GM13976 (cell line): ENCODE measurements at regions not wholly inside any gene's neighbourhood (a gene's known extent, or its start where the extent isn't known, plus 50 kb on each side); places are given as distances from the start of the nearest gene placed in this dataset.
"Not testable (repeated sequence)": the region's sequence is repeated elsewhere in the genome, so short reads cannot be mapped to it uniquely, and the experiment has no call there.

Experiments used
- DNase-seq: peaks from one replicate; pipeline ENCODE4 v3.0.0; 2012; ENCODE audit warnings: low spot score
- CTCF ChIP-seq: IDR thresholded peaks from 2 replicates; pipeline ENCODE4 v1.5.1; 2012; ENCODE audit warnings: borderline replicate concordance, mild to moderate bottlenecking; ENCODE audit not compliant: insufficient read depth; ENCODE audit errors: extremely low read depth, missing control alignments, control extremely low read depth
- in situ Hi-C: fragments of 300-500 bp; cut with MboI; formaldehyde crosslinking; loops from one replicate; pipeline ENCODE4 v1.12.0; 2022; ENCODE audit warnings: low sequenced_read_pairs, mixed read lengths, inconsistent platforms; ENCODE audit not compliant: unreplicated experiment

GRCh38 chr3:115409596-115409995, 213.7 kb upstream of the GAP43 start:
- TF ChIP-seq CTCF, result no peak
- in situ Hi-C loops, result no loop called here
- no peak for DNase-seq

DNA sequence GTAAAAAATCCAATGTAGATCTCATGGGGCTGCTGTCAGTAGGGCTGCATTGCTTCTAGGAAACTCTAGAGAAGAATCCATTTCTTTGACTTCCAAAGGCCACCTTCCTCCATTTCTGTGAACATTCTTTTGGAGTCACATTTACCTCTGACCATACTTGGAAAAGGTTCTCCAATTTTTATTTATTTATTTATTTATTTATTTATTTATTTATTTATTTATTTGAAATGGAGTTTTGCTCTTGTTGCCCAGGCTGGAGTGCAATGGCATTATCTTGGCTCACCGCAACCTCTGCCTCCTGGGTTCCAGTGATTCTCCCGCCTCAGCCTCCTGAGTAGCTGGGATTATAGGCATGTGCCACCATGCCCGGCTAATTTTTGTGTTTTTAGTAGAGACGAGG, 208.7 kb upstream of the GAP43 start:
- in situ Hi-C loops, DNase-seq: not testable (repeated sequence)

GRCh38 chr3:115415246-115415996, 207.9 kb upstream of the GAP43 start:
- no peak for TF ChIP-seq CTCF
- no peak for DNase-seq
- in situ Hi-C loops, result no loop called here

DNA sequence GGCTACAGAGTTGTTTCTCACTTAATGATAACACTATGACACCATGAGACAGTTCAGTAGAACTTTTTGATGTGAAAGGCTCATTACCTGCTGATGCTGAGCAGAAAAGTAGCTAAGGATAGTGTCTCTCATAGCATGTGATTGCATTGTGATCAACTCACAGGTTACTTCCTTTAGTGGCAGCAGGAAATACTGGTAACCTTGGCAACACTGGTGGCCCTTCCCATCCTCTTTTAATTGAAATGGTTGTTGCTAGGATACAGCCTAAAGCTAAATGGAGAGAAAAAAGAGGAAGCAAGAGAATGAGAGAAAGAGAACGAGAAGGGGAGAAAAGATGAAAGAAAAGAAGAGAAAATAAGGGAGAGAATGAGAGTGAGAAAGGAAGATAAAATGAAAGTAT, 204.7 kb upstream of the GAP43 start:
- in situ Hi-C loops, result no loop called here
- no peak for DNase-seq
- no peak for TF ChIP-seq CTCF

DNA sequence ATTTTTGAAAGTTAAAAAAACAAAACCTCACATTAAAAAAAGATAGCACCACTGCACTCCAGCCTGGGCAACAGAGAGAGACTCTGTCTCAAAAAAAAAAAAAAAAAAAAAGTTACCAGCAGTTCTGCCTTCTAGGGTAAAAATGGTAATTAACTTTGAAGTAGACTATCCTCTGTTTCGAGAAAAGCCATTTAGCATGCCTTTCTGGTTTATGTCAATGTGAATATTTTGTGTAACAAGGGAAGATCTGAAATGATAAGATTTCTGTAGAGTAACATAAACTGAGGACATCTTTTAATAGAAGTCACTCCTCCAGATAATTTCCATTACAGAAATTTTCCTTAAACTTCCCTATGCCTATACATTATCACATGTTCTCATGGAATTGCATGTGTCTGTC, 203.2 kb upstream of the GAP43 start:
- TF ChIP-seq CTCF, result no peak
- in situ Hi-C loops, result no loop called here
- no peak for DNase-seq

GRCh38 chr3:115423170-115423569, 200.1 kb upstream of the GAP43 start:
- no peak for TF ChIP-seq CTCF
- no peak for DNase-seq
- in situ Hi-C loops, result no loop called here

GRCh38 chr3:115428841-115429240, 194.5 kb upstream of the GAP43 start:
- in situ Hi-C loops, result no loop called here
- TF ChIP-seq CTCF, result no peak
- DNase-seq, result no peak
